ENCODE measurements at regions not wholly inside any gene's neighbourhood (a gene's known extent, or its start where the extent isn't known, plus 50 kb on each side); places are given as distances from the start of the nearest gene placed in this dataset.

- no peak for TF ChIP-seq CTCF (IDR thresholded peaks at IDR 0.05)
- TF ChIP-seq EP300 (IDR thresholded peaks at IDR 0.05), result no peak
These were observed 178.4 kb upstream of the SYNDIG1 start for GRCh38 chr20:24291014-24291413.

All from sigmoid colon (tissue), 4 donors.